B cell (primary cell): ENCODE measurements at regions not wholly inside any gene's neighbourhood (a gene's known extent, or its start where the extent isn't known, plus 50 kb on each side); places are given as distances from the start of the nearest gene placed in this dataset.

Experiments used
- ATAC-seq: fragments of 200-7000 bp; cut with Tn5 transposase; one replicate; pipeline ENCODE4 v1.10.0; 2021; ENCODE audit warnings: low read depth, mild to moderate bottlenecking, moderate number of reproducible peaks, moderate library complexity
- CTCF ChIA-PET: fragments of 350-600 bp; sonication (Branson Sonifier 250); formaldehyde crosslinking; loops from one replicate; lab custom pipeline; 2021; ENCODE audit warnings: antibody characterized with exemption, inconsistent platforms; lab: Charles Lee
- POLR2A ChIA-PET: fragments of 350-600 bp; sonication (Branson Sonifier 250); formaldehyde crosslinking; loops from one replicate; lab custom pipeline; 2021; ENCODE audit warnings: antibody characterized with exemption; lab: Charles Lee
- DNase-seq: peaks from one replicate; pipeline ENCODE4 v3.0.0; 2013
- H2AFZ ChIP-seq: 2 replicates; pipeline ENCODE4 v1.6.1; 2012; ENCODE audit warnings: mild to moderate bottlenecking, low read depth, low read length; ENCODE audit not compliant: insufficient read depth, poor library complexity, severe bottlenecking
- H3K27ac ChIP-seq, 2 donors: 1 replicate in 1 of 2; 2 replicates in 1 of 2; pipeline ENCODE4 v1.5.1; 2012 to 2013; ENCODE audit warnings: low read length in 2 of 2, mild to moderate bottlenecking in 2 of 2, moderate library complexity in 1 of 2
- H3K27me3 ChIP-seq, 4 experiments: fragments of 200-600 bp in 1 of 4; sonication (generic) in 1 of 4; replicated peaks in 1 of 4; 1 replicate in 2 of 4; 2 replicates in 2 of 4; pipeline versions ENCODE4 v1.6.1 to v1.7.0; 2013 to 2016; ENCODE audit warnings: low read length in 3 of 4, mild to moderate bottlenecking in 2 of 4, mixed read lengths in 1 of 4, moderate library complexity in 1 of 4; ENCODE audit not compliant: insufficient read depth in 4 of 4, control insufficient read depth in 3 of 4; ENCODE audit errors: control extremely low read depth in 1 of 4
- H3K36me3 ChIP-seq, 2 experiments: replicated peaks in 1 of 2; 1 replicate in 1 of 2; 2 replicates in 1 of 2; pipeline versions ENCODE4 v1.6.1 to v1.7.1; 2013; ENCODE audit warnings: low read length in 1 of 2; ENCODE audit not compliant: insufficient read depth in 2 of 2, control insufficient read depth in 1 of 2; ENCODE audit errors: control extremely low read depth in 1 of 2, extremely low read depth in 1 of 2
- H3K4me1 ChIP-seq, 2 donors: fragments of 200-600 bp in 1 of 2; sonication (generic) in 1 of 2; 1 replicate in 1 of 2; 2 replicates in 1 of 2; pipeline versions ENCODE4 v1.5.1 to v1.6.1; 2013 to 2017; ENCODE audit warnings: low read length in 2 of 2; ENCODE audit not compliant: control insufficient read depth in 2 of 2, insufficient read depth in 2 of 2
- H3K4me2 ChIP-seq: replicated peaks from 2 replicates; pipeline ENCODE3; 2012; ENCODE audit warnings: mild to moderate bottlenecking, low read depth, low read length; ENCODE audit not compliant: poor library complexity, severe bottlenecking
- H3K4me3 ChIP-seq, 5 experiments: fragments of 200-600 bp in 1 of 5; sonication (generic) in 1 of 5; 1 replicate in 3 of 5; 2 replicates in 2 of 5; pipeline versions ENCODE4 v1.5.1 to v1.7.0; 2011 to 2016; ENCODE audit warnings: low read length in 4 of 5, mild to moderate bottlenecking in 4 of 5, low read depth in 2 of 5, control low read depth in 1 of 5, moderate library complexity in 1 of 5; ENCODE audit not compliant: insufficient read depth in 1 of 5; ENCODE audit errors: control extremely low read depth in 1 of 5, extremely low read depth in 1 of 5
- H3K79me2 ChIP-seq: fragments of 200-600 bp; sonication (generic); one replicate; pipeline ENCODE4 v1.6.0; 2016; ENCODE audit warnings: low read length; ENCODE audit not compliant: control insufficient read depth, insufficient read depth
- H3K9ac ChIP-seq: fragments of 200-600 bp; sonication (generic); 2 replicates; pipeline ENCODE4 v1.6.1; 2017; ENCODE audit warnings: mild to moderate bottlenecking, low read length, moderate library complexity
- H3K9me3 ChIP-seq, 3 donors: one replicate each; pipeline versions ENCODE4 v1.6.1 to v1.7.1; 2013; ENCODE audit warnings: low read length in 2 of 3; ENCODE audit not compliant: control insufficient read depth in 2 of 3, insufficient read depth in 1 of 3; ENCODE audit errors: control extremely low read depth in 1 of 3
- H4K20me1 ChIP-seq: 2 replicates; pipeline ENCODE4 v1.6.0; 2012; ENCODE audit warnings: mild to moderate bottlenecking, low read length; ENCODE audit not compliant: insufficient read depth, control insufficient read depth, poor library complexity, severe bottlenecking
- H3K27ac Mint-ChIP-seq: one replicate; pipeline ENCODE4 v1.8.0; 2021; ENCODE audit warnings: mixed read lengths
- H3K27me3 Mint-ChIP-seq: one replicate; pipeline ENCODE4 v1.8.0; 2021; ENCODE audit warnings: mixed read lengths
- H3K4me1 Mint-ChIP-seq: one replicate; pipeline ENCODE4 v1.8.0; 2021; ENCODE audit warnings: mixed read lengths
- H3K4me3 Mint-ChIP-seq: one replicate; pipeline ENCODE4 v1.8.0; 2021; ENCODE audit warnings: mixed read lengths
- H3K9me3 Mint-ChIP-seq: one replicate; pipeline ENCODE4 v1.8.0; 2022; ENCODE audit warnings: mixed read lengths; ENCODE audit not compliant: insufficient read depth
- EZH2 ChIP-seq: IDR thresholded peaks from 2 replicates; pipeline ENCODE4 v1.6.1; 2012; ENCODE audit warnings: borderline replicate concordance, low read depth, mild to moderate bottlenecking, moderate library complexity, low read length; ENCODE audit not compliant: insufficient read depth, poor library complexity, severe bottlenecking
- WGBS: methylation state at CpG from one replicate; pipeline ENCODE4 v1.1.5; 2013; ENCODE audit warnings: missing lambda C conversion rate; ENCODE audit not compliant: insufficient coverage; 5-methylcytosine and 5-hydroxymethylcytosine counted together
- intact Hi-C: fragments of 100-400 bp; cut with micrococcal nuclease; formaldehyde crosslinking; loops from one replicate; pipeline ENCODE4 v1.10.0; 2022
- TF ChIP-seq, protein P1 (sequence below): fragments of 200-600 bp; IDR thresholded peaks from one replicate; pipeline ENCODE4 v1.8.0; 2022; ENCODE audit warnings: antibody characterized with exemption, mild to moderate bottlenecking

GRCh38 chr7:21357151-21358097 is 70.5 kb upstream of the SP4 start:
- TF ChIP-seq, protein P1, sequence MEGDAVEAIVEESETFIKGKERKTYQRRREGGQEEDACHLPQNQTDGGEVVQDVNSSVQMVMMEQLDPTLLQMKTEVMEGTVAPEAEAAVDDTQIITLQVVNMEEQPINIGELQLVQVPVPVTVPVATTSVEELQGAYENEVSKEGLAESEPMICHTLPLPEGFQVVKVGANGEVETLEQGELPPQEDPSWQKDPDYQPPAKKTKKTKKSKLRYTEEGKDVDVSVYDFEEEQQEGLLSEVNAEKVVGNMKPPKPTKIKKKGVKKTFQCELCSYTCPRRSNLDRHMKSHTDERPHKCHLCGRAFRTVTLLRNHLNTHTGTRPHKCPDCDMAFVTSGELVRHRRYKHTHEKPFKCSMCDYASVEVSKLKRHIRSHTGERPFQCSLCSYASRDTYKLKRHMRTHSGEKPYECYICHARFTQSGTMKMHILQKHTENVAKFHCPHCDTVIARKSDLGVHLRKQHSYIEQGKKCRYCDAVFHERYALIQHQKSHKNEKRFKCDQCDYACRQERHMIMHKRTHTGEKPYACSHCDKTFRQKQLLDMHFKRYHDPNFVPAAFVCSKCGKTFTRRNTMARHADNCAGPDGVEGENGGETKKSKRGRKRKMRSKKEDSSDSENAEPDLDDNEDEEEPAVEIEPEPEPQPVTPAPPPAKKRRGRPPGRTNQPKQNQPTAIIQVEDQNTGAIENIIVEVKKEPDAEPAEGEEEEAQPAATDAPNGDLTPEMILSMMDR: no peak
- no peak for TF ChIP-seq EZH2
- Histone ChIP-seq H3K4me3 (no peak overlapping the region), H3K27me3 (no peaks in the 10 kb centered on the region), H3K79me2 (peaks cover 7% of the 10 kb centered on the region), H3K36me3 (no peaks in the 10 kb centered on the region), H3K9me3 (peaks cover 0 to 3% (median 0%) of the 10 kb centered on the region in 3 donors), H3K4me1 (peaks cover 51 to 60% of the 10 kb centered on the region in 2 donors), H3K9ac (no peak overlapping the region), H3K27ac (peak overlapping the region in 1 of 2 donors; percentile 1), H3K4me2 (no peak overlapping the region), H4K20me1 (no peaks in the 10 kb centered on the region), H2AFZ (no peak overlapping the region)
- Mint-ChIP-seq H3K4me3 (no peak overlapping the region), H3K9me3 (no peaks in the 10 kb centered on the region), H3K4me1 (peaks cover 71% of the 10 kb centered on the region), H3K27ac (peak overlapping the region; percentile 32), H3K27me3 (no peaks in the 10 kb centered on the region)
- no peak for ATAC-seq
- ChIA-PET CTCF (interaction anchor here (0.6 to 1.4 kb wide), 2 partner anchors 14 to 47 kb away, joined by 3 to 4 read pairs; no protein-coding TSS in a partner anchor), POLR2A (no interaction called here)
- intact Hi-C loops: loop anchor here (5.0 to 10.0 kb wide), 5 partner anchors 610 to 1747 kb away; partner anchors contain the start of genes HYCC1 and KLHL7
- no CpG with 5 or more reads among the region's 3 CpGs for WGBS
- DNase-seq: no peak

DNA sequence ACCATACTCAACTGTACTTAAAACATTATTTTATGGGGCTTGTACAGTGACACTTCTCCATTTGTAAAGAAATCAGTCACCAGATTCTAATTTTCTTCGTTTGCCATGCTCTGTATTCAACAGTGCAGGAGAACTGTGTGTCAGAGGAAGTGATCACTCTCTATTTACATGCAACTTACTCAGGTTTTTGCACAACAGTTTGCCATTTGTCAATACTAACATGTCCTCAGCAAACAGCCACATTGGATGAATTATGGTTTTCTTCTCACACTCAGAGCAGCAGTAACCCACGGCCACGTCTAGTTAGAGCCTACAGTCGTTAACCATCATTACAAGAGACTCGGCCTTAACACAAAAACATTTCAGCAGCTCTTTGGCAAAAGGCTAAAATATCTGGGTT is 69.2 kb upstream of the SP4 start:
- no peaks in the 10 kb centered on the region for H3K27me3 ChIP-seq
- DNase-seq: no peak
- no peak overlapping the region for H3K4me3 ChIP-seq
- TF ChIP-seq EZH2: no peak
- TF ChIP-seq, protein P1: no peak
- no peak overlapping the region for H3K4me3 Mint-ChIP-seq
- H3K79me2 ChIP-seq: peaks cover 7% of the 10 kb centered on the region
- WGBS: no CpG with 5 or more reads among the region's 5 CpGs
- intact Hi-C loops: loop anchor here (5.0 to 10.0 kb wide), 5 partner anchors 609 to 1746 kb away; partner anchors contain the start of genes HYCC1 and KLHL7
- no peak overlapping the region for H3K9ac ChIP-seq
- H3K27me3 Mint-ChIP-seq: no peaks in the 10 kb centered on the region
- peak overlapping the region; percentile 43 for H3K27ac Mint-ChIP-seq
- no peak overlapping the region for H3K4me2 ChIP-seq
- POLR2A ChIA-PET: no interaction called here
- no peaks in the 10 kb centered on the region for H3K9me3 Mint-ChIP-seq
- H3K27ac ChIP-seq: no peak overlapping the region
- peaks cover 43 to 52% of the 10 kb centered on the region in 2 donors for H3K4me1 ChIP-seq
- H3K36me3 ChIP-seq: no peaks in the 10 kb centered on the region
- H3K9me3 ChIP-seq: peaks cover 0 to 3% (median 0%) of the 10 kb centered on the region in 3 donors
- ATAC-seq: no peak
- CTCF ChIA-PET: interaction anchor here (0.6 to 1.0 kb wide), 2 partner anchors 642 to 1662 kb away, joined by 3 read pairs; no protein-coding TSS in a partner anchor
- H4K20me1 ChIP-seq: no peaks in the 10 kb centered on the region
- peaks cover 58% of the 10 kb centered on the region for H3K4me1 Mint-ChIP-seq
- peak overlapping the region; percentile 31 for H2AFZ ChIP-seq
